Thyroid gland (tissue), 4 donors: ENCODE measurements at regions not wholly inside any gene's neighbourhood (a gene's known extent, or its start where the extent isn't known, plus 50 kb on each side); places are given as distances from the start of the nearest gene placed in this dataset.

Experiments
- POLR2A ChIP-seq, 2 donors: fragments of 450-650 bp; IDR thresholded peaks; one replicate each; pipeline ENCODE4 v1.6.1; 2017; ENCODE audit warnings: antibody characterized with exemption in 2 of 2, mild to moderate bottlenecking in 2 of 2, moderate library complexity in 1 of 2
- TF ChIP-seq, protein P1 (sequence below), 6 experiments: fragments of 200-600 bp in 3 of 6; fragments of 450-650 bp in 3 of 6; sonication (generic) in 3 of 6; IDR thresholded peaks; one replicate each; pipeline ENCODE4 v1.5.1; 2016 to 2019; ENCODE audit warnings: antibody characterized with exemption in 6 of 6, mild to moderate bottlenecking in 2 of 6, inconsistent platforms in 1 of 6, moderate library complexity in 1 of 6

DNA sequence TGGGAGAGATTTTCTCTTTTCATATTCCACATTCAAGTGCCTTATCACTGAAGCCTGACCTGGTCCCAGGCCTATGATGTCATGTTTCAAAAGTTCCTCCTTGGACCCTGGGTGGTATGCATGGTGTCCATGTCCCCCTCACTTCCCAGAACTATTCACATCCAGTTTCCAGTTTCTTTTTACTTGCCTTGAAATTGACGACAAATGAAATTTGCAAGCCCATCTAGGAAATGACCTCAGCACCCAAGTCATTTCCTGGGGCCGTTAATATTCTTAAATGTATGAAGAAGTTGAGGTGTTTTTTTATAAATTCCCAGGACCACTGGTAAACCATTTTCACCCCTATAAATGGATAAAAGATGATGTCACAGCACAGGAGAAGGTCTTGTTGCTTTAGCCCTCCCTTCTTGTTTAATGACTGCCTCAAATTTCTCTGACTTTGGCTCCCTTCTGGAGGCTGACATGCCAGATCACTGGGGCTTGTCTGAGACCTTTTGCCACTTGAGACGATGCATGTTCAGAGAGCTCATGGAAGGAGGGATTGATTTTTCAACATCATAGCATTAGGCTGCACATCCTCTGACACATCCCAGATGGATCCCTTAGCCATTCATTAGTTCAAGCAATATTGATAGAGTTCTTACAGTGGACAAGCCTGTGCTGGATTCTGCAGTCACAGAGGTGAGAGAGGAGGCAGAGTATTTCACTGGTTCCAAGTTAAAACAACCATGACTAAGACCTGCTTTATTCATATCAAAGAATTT, 221.3 kb downstream of the PLPP3 start:
- TF ChIP-seq, protein P1, sequence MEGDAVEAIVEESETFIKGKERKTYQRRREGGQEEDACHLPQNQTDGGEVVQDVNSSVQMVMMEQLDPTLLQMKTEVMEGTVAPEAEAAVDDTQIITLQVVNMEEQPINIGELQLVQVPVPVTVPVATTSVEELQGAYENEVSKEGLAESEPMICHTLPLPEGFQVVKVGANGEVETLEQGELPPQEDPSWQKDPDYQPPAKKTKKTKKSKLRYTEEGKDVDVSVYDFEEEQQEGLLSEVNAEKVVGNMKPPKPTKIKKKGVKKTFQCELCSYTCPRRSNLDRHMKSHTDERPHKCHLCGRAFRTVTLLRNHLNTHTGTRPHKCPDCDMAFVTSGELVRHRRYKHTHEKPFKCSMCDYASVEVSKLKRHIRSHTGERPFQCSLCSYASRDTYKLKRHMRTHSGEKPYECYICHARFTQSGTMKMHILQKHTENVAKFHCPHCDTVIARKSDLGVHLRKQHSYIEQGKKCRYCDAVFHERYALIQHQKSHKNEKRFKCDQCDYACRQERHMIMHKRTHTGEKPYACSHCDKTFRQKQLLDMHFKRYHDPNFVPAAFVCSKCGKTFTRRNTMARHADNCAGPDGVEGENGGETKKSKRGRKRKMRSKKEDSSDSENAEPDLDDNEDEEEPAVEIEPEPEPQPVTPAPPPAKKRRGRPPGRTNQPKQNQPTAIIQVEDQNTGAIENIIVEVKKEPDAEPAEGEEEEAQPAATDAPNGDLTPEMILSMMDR (IDR thresholded peaks at IDR 0.05) = no peak
- TF ChIP-seq POLR2A (IDR thresholded peaks at IDR 0.05) = no peak
